ENCODE measurements at regions not wholly inside any gene's neighbourhood (a gene's known extent, or its start where the extent isn't known, plus 50 kb on each side); places are given as distances from the start of the nearest gene placed in this dataset.
"Not testable (repeated sequence)": the region's sequence is repeated elsewhere in the genome, so short reads cannot be mapped to it uniquely, and the experiment has no call there.

GRCh38 chr14:89468566-89468965 lies 51.5 kb upstream of the FOXN3 start:
- H3K4me2 ChIP-seq (ENCODE audit: low read length) = no peak overlapping the region
- H3K36me3 ChIP-seq (ENCODE audit: insufficient read depth, low read length) = no peaks in the 10 kb centered on the region
- H3K9me2 ChIP-seq (ENCODE audit: insufficient read depth, low read length) = no peaks in the 10 kb centered on the region
- H3K27ac ChIP-seq (ENCODE audit: low read length) = no peak overlapping the region
- H2AFZ ChIP-seq (ENCODE audit: low read depth, low read length) = no peak overlapping the region
- H3K9ac ChIP-seq (ENCODE audit: low read length) = no peak overlapping the region
- H3K9me3 ChIP-seq (ENCODE audit: low read length) = no peaks in the 10 kb centered on the region
- TF ChIP-seq, protein P1, sequence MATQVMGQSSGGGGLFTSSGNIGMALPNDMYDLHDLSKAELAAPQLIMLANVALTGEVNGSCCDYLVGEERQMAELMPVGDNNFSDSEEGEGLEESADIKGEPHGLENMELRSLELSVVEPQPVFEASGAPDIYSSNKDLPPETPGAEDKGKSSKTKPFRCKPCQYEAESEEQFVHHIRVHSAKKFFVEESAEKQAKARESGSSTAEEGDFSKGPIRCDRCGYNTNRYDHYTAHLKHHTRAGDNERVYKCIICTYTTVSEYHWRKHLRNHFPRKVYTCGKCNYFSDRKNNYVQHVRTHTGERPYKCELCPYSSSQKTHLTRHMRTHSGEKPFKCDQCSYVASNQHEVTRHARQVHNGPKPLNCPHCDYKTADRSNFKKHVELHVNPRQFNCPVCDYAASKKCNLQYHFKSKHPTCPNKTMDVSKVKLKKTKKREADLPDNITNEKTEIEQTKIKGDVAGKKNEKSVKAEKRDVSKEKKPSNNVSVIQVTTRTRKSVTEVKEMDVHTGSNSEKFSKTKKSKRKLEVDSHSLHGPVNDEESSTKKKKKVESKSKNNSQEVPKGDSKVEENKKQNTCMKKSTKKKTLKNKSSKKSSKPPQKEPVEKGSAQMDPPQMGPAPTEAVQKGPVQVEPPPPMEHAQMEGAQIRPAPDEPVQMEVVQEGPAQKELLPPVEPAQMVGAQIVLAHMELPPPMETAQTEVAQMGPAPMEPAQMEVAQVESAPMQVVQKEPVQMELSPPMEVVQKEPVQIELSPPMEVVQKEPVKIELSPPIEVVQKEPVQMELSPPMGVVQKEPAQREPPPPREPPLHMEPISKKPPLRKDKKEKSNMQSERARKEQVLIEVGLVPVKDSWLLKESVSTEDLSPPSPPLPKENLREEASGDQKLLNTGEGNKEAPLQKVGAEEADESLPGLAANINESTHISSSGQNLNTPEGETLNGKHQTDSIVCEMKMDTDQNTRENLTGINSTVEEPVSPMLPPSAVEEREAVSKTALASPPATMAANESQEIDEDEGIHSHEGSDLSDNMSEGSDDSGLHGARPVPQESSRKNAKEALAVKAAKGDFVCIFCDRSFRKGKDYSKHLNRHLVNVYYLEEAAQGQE (IDR thresholded peaks at IDR 0.05; ENCODE audit: borderline replicate concordance) = no peak
- no peak for TF ChIP-seq POLR2AphosphoS5 (IDR thresholded peaks at IDR 0.05)
- no peak for TF ChIP-seq RAD21 (conservative IDR thresholded peaks at IDR 0.05)
- TF ChIP-seq EZH2 (IDR thresholded peaks at IDR 0.05; ENCODE audit: borderline replicate concordance, insufficient read depth, low read length, poor library complexity, severe bottlenecking) = no peak
- TF ChIP-seq, protein P2, sequence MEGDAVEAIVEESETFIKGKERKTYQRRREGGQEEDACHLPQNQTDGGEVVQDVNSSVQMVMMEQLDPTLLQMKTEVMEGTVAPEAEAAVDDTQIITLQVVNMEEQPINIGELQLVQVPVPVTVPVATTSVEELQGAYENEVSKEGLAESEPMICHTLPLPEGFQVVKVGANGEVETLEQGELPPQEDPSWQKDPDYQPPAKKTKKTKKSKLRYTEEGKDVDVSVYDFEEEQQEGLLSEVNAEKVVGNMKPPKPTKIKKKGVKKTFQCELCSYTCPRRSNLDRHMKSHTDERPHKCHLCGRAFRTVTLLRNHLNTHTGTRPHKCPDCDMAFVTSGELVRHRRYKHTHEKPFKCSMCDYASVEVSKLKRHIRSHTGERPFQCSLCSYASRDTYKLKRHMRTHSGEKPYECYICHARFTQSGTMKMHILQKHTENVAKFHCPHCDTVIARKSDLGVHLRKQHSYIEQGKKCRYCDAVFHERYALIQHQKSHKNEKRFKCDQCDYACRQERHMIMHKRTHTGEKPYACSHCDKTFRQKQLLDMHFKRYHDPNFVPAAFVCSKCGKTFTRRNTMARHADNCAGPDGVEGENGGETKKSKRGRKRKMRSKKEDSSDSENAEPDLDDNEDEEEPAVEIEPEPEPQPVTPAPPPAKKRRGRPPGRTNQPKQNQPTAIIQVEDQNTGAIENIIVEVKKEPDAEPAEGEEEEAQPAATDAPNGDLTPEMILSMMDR (IDR thresholded peaks at IDR 0.05; ENCODE audit: poor library complexity, severe bottlenecking) = no peak
- no peak for TF ChIP-seq MXI1 (conservative IDR thresholded peaks at IDR 0.05; ENCODE audit: poor library complexity, severe bottlenecking)
- TF ChIP-seq SMC3 (conservative IDR thresholded peaks at IDR 0.05; ENCODE audit: poor library complexity) = no peak
- no peak for TF ChIP-seq TAF1 (IDR thresholded peaks at IDR 0.05; ENCODE audit: low read depth)
- no peak for TF ChIP-seq EP300 (conservative IDR thresholded peaks at IDR 0.05; ENCODE audit: poor library complexity, severe bottlenecking)
- no peaks in the 10 kb centered on the region for H4K20me1 ChIP-seq (ENCODE audit: insufficient read depth)
- no peaks in the 10 kb centered on the region for H3F3A ChIP-seq (ENCODE audit: insufficient read depth, low read length, poor library complexity, severe bottlenecking)
- no peaks in the 10 kb centered on the region for H3K27me3 ChIP-seq (ENCODE audit: insufficient read depth, low read depth, low read length)
- no peaks in the 10 kb centered on the region for H3K79me2 ChIP-seq (replicated peaks; ENCODE audit: insufficient read depth, low read length)
- no peak overlapping the region for H3K4me3 ChIP-seq (ENCODE audit: low read length)

DNA sequence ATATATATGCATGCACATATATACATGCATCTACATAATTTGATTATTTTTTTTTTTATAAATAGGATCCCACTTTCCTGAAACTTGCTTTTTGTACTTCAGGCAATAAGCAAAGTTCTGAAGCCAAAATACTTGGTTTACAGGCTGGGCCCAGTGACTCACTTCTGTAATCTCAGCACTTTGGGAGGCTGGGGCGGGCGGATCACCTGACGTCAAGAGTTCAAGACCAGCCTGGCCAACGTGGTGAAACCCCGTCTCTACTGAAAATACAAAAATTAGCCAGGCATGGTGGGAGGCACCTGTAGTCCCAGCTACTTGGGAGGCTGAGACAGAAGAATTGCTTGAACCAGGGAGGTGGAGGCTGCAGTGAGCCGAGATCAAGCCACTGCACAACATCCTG lies 51.0 kb upstream of the FOXN3 start:
- not testable (repeated sequence) for H3K9me3 ChIP-seq (ENCODE audit: low read length)

DNA sequence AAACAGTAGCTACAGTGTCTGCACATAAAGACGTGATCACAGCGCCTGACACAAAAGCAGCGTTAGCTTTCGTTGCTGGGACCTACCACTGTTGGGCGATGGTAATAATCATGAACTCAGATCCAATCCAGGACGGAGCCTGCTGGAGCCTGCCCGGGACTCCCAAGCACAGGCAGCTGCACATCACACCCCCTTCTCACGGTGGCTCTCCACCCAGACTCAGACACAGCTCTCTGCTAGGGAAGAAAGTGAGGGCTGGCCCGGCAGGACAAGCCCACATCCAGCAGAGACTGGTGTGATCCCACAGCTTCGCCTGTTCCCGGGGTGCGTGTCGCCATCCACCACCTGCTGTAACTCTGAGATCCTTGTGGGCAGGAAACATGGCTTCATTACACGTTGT lies 49.9 kb upstream of the FOXN3 start:
- H3K4me3 ChIP-seq (ENCODE audit: low read length) = no peak overlapping the region
- TF ChIP-seq, protein P1 (IDR thresholded peaks at IDR 0.05; ENCODE audit: borderline replicate concordance) = no peak
- TF ChIP-seq TAF1 (IDR thresholded peaks at IDR 0.05; ENCODE audit: low read depth) (no peak), POLR2AphosphoS5 (IDR thresholded peaks at IDR 0.05) (no peak), EZH2 (IDR thresholded peaks at IDR 0.05; ENCODE audit: borderline replicate concordance, insufficient read depth, low read length, poor library complexity, severe bottlenecking) (no peak)
- H3K27ac ChIP-seq (ENCODE audit: low read length) = no peak overlapping the region
- no peak overlapping the region for H2AFZ ChIP-seq (ENCODE audit: low read depth, low read length)
- no peak overlapping the region for H3K4me2 ChIP-seq (ENCODE audit: low read length)
- no peaks in the 10 kb centered on the region for H3F3A ChIP-seq (ENCODE audit: insufficient read depth, low read length, poor library complexity, severe bottlenecking)
- no peak overlapping the region for H3K9ac ChIP-seq (ENCODE audit: low read length)
- H3K27me3 ChIP-seq (ENCODE audit: insufficient read depth, low read depth, low read length) = no peaks in the 10 kb centered on the region
- H3K79me2 ChIP-seq (replicated peaks; ENCODE audit: insufficient read depth, low read length) = no peaks in the 10 kb centered on the region
- H4K20me1 ChIP-seq (ENCODE audit: insufficient read depth) = no peaks in the 10 kb centered on the region
- H3K36me3 ChIP-seq (ENCODE audit: insufficient read depth, low read length) = no peaks in the 10 kb centered on the region
- H3K9me2 ChIP-seq (ENCODE audit: insufficient read depth, low read length) = no peaks in the 10 kb centered on the region
- no peaks in the 10 kb centered on the region for H3K9me3 ChIP-seq (ENCODE audit: low read length)

More for the DNA sequence above, 51.0 kb upstream of the FOXN3 start:
- H2AFZ ChIP-seq (ENCODE audit: low read depth, low read length); H3K79me2 ChIP-seq (replicated peaks; ENCODE audit: insufficient read depth, low read length); H3K27me3 ChIP-seq (ENCODE audit: insufficient read depth, low read depth, low read length); H3K4me3 ChIP-seq (ENCODE audit: low read length); H3K4me2 ChIP-seq (ENCODE audit: low read length); H3K36me3 ChIP-seq (ENCODE audit: insufficient read depth, low read length); H3K27ac ChIP-seq (ENCODE audit: low read length); H4K20me1 ChIP-seq (ENCODE audit: insufficient read depth); H3K9ac ChIP-seq (ENCODE audit: low read length); H3K9me2 ChIP-seq (ENCODE audit: insufficient read depth, low read length); H3F3A ChIP-seq (ENCODE audit: insufficient read depth, low read length, poor library complexity, severe bottlenecking): not testable (repeated sequence)

Data from neural cell (in vitro differentiated cells).